Stimulated activated CD8-positive, alpha-beta memory T cell treated with anti-CD3 and anti-CD28 coated beads, Interleukin-12 subunit alpha, Interleukin-12 subunit beta, amount 100 ng/mL, for 1 hour (primary cell): ENCODE measurements at regions not wholly inside any gene's neighbourhood (a gene's known extent, or its start where the extent isn't known, plus 50 kb on each side); places are given as distances from the start of the nearest gene placed in this dataset.

Experiments
- DNase-seq: peaks from one replicate; pipeline ENCODE4 v3.0.0-alpha.2; 2020; ENCODE audit warnings: low read depth

DNA sequence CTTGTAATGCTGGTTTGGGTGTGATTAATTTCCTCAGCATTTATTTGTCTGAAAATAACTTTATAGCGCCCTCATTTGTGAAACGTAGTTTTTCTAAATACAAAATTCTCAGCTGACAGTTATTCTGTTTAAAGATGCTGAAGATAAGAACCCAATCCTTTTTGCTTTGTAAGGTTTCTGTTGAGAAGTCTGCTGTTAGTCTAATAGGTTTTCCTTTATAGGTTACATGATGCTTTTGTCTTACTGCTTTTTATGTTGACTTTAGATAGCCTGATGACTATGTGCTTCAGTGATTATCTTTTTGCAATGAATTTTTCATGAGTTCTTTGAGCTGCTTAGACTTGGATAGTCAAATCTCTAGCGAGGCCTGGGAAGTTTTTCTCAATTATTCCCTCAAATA is 168.6 kb upstream of the PDE3A start:
- no peak for DNase-seq

- no peak for DNase-seq
Observed at GRCh38 chr12:20201733-20202132, 166.6 kb upstream of the PDE3A start.

DNA sequence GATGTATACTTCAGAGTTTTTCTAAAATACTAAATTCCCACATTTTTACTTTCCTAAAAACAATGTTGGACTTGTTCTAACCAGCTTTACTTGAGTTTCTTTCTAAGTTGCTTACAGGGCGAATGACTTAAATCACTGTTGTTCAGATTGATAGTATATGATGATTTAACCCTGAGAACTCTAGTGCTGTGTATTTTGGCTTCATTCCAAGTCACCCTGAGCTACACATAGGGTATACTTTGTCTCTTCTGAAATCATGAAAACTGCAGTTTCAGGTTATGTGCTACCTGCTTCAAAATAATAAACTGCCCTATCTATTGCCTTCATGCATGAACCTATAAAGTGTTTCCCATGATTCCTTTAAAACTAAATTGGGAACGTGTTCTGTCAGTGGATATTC is 162.5 kb upstream of the PDE3A start:
- no peak for DNase-seq

DNA sequence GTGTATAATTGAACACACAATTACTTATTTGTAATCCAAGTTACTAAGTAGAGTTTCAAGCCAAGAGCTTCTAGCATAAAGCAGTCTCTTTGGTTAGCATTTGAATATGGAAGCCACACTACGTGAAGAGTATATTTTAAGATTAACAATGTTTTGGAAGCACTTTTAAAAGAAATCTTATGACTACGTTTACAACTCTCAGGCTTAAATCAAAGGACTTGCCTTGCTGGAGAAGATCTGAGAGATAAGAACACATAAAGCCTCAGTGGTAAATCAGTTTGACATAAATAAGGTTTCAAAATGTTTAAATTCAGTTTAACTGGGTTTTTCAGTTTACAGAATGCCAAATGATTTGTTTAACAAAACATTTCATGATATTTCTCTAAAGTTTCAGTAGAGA is 161.9 kb upstream of the PDE3A start:
- no peak for DNase-seq

DNA sequence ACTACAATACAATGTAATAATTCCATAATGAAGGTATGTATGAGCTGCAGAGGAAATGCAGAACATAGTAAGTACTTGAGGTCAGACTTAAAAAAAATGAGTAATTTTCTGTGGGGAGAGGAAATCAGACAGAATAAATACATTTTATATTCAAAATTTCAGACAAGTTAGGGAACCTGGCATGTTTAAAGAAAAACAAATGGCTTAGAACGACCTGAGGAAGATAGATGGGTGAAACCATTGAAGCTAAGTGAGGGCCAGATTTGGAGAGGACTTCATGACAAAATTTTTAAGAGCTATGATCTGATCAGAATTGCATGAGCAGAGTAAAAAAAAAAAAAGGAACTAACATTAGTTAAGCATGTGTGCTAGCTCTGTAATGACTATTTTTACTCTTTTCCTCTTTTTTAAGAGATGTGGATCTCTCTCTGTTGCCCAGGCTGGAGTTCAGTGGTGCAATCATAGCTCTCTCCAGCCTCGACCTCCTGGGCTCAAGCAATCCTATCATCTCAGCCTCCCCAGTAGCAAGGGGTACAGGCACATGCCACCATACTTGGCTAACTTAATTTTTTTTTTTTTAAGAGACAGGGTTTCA is 157.6 kb upstream of the PDE3A start:
- no peak for DNase-seq

GRCh38 chr12:20211541-20211940 is 156.8 kb upstream of the PDE3A start:
- DNase-seq, result no peak

- DNase-seq, result no peak
Observed at GRCh38 chr12:20211981-20212421, 156.3 kb upstream of the PDE3A start.

- no peak for DNase-seq
Observed at GRCh38 chr12:20212658-20213555, 155.4 kb upstream of the PDE3A start.

GRCh38 chr12:20213723-20214625 is 154.4 kb upstream of the PDE3A start:
- no peak for DNase-seq

DNA sequence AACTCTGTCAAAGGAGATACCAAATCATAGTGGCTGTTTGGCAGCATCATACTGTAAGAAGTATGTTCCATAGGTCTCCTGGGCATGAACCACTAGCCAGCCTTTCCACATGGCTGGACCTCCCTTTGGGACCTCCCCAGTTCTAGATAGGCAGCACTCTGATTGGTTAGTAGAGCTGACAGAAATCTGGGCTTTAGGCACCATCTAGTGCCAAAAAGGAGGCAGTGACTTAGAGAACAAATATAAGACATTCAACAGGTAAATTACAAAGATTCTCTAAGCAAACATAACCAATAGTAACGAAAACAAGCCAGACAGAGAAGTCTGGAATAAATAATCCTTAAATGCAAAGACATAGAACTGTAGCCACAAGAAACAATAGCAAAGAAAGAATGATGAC is 148.0 kb upstream of the PDE3A start:
- DNase-seq, result no peak

- no peak for DNase-seq
Observed at GRCh38 chr12:20232931-20233675, 135.2 kb upstream of the PDE3A start.

DNA sequence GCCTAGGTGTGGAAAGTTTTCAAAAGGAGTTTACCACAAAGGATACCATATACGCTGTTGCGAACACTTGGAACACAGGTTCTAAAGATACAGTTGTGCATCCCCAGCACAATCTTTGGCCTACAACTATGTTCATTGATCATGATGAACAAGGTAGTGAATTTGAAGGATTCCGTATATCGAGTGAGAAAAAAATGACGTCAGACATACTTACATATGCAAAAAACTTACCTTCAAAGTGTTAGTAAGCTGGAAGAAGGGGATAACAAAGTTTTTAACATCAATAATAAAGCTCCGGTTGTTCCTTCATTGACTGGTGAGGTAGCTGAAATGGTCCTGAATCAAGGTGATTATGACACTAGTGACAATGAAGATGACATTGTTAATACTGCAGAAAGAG is 133.9 kb upstream of the PDE3A start:
- DNase-seq, result no peak

- no peak for DNase-seq
Observed at GRCh38 chr12:20237091-20237490, 131.2 kb upstream of the PDE3A start.

GRCh38 chr12:20245491-20245890 is 122.8 kb upstream of the PDE3A start:
- no peak for DNase-seq

DNA sequence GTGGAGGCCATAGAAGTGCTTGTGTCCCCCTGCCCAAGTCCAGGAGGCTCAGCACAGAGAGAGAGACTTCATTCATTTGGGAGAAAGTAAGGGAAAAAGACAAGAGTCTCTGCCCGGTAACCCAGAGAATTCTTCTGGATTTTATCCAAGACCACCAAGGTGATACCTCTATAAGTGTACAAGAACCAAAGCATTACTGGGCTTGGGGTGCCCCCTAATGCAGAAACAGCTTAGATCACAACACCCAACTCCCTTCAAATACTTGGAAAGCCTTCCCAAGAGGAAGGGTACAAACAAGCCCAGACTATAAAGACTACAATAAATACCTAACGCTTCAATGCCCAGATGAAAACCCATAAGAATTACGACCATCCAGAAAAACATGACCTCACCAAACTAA is 119.7 kb upstream of the PDE3A start:
- DNase-seq, result no peak

- DNase-seq, result no peak
Observed at GRCh38 chr12:20250761-20251160, 117.6 kb upstream of the PDE3A start.

- no peak for DNase-seq
Observed at GRCh38 chr12:20257311-20257710, 111.0 kb upstream of the PDE3A start.

- no peak for DNase-seq
Observed at GRCh38 chr12:20259786-20260185, 108.6 kb upstream of the PDE3A start.

DNA sequence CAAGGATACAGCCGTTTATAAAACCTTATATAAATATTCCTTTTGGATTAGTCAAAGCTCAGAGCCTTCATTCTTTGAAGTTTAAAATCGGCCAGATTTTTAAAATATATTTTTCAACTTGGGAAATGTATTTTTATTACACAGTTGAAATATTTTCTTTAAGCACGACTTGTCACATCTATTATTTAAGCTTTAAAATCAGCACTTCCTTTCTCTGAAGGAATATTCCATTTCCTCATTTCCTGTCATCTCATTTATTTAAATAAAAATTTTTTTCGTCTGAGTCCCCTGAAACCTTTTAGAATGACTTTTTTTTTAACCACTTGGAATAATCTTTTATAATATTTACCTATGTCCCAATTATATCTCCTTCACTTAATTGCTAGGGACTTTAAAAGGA is 107.5 kb upstream of the PDE3A start:
- no peak for DNase-seq

DNA sequence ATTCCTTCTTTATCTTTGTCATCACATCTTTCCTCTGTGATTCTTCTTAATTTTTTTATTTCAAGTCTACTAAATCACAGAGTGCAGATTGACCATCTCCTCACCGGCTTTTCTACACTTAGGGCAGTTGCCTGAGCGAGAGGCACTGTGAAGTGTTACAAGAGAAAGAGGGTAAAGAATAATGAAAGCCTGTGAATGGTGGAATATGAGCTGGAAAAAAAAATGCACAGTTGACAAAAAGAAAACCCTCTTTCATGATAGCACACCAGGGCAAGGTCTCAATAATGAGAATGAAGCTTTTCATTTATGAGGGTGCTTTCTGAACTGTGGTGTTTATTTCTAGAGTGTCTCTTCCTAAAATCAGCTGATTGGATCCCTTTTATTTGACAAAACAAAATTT is 106.2 kb upstream of the PDE3A start:
- DNase-seq, result no peak

DNA sequence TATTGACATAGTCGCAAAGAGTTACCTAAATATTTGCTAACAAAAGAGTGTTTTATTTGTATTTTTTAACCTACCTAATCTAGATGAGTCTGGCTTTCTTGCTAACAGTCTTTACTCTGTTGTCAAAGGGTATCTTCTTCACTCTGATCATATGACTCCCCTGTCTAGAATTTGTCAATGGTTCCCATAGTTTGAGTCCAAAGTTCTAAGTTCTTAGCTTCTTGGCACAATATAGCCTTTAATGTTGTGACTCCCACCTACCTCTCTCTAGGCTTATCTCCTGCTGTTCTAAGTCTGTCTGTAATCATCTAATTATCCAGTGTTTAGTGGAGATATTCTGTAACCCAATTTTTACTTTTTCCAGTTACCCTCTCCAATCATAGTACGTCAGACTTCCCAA is 104.3 kb upstream of the PDE3A start:
- no peak for DNase-seq

- DNase-seq, result no peak
Observed at GRCh38 chr12:20264608-20265114, 103.7 kb upstream of the PDE3A start.
